ENCODE measurements at regions not wholly inside any gene's neighbourhood (a gene's known extent, or its start where the extent isn't known, plus 50 kb on each side); places are given as distances from the start of the nearest gene placed in this dataset.

DNA sequence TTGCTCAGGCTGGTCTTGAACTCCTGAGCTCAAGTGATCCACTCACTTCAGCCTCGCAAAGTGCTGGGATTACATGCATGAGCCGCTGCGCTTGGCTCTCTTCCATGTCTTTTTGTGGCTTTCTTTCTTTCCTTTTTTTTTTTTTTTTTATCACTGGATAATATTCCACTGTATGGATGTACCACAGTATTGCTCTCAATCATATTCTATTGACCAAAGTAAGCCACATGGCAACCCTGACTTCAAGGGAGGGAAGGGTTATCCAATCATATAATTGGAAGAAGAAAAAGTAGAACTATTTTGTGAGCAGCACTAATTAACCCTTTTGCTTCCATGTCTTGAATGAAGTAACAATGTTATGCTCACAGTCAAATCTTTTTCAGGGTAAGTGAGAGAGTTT is 307.0 kb upstream of the RASGRP1 start:
- Histone ChIP-seq H3K4me3 (ENCODE audit: low read depth, low read length) (no peak overlapping the region), H3K27me3 (ENCODE audit: control insufficient read depth, insufficient read depth, low read length) (no peaks in the 10 kb centered on the region), H3K27ac (ENCODE audit: low read depth, low read length) (no peak overlapping the region), H3K9me3 (ENCODE audit: control insufficient read depth, insufficient read depth, low read length) (no peaks in the 10 kb centered on the region; the same call in 1 of the 2 replicates)
- no peak for DNase-seq (ENCODE audit: low read depth, low spot score)
- TF ChIP-seq, protein P1, sequence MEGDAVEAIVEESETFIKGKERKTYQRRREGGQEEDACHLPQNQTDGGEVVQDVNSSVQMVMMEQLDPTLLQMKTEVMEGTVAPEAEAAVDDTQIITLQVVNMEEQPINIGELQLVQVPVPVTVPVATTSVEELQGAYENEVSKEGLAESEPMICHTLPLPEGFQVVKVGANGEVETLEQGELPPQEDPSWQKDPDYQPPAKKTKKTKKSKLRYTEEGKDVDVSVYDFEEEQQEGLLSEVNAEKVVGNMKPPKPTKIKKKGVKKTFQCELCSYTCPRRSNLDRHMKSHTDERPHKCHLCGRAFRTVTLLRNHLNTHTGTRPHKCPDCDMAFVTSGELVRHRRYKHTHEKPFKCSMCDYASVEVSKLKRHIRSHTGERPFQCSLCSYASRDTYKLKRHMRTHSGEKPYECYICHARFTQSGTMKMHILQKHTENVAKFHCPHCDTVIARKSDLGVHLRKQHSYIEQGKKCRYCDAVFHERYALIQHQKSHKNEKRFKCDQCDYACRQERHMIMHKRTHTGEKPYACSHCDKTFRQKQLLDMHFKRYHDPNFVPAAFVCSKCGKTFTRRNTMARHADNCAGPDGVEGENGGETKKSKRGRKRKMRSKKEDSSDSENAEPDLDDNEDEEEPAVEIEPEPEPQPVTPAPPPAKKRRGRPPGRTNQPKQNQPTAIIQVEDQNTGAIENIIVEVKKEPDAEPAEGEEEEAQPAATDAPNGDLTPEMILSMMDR (IDR thresholded peaks at IDR 0.05; ENCODE audit: low read depth, low read length) = no peak
- ChIA-PET CTCF (interaction anchor here (1.8 kb wide), 1 partner anchor 8 kb away, joined by 5 read pairs; no protein-coding TSS in a partner anchor), POLR2A (no interaction called here)

DNA sequence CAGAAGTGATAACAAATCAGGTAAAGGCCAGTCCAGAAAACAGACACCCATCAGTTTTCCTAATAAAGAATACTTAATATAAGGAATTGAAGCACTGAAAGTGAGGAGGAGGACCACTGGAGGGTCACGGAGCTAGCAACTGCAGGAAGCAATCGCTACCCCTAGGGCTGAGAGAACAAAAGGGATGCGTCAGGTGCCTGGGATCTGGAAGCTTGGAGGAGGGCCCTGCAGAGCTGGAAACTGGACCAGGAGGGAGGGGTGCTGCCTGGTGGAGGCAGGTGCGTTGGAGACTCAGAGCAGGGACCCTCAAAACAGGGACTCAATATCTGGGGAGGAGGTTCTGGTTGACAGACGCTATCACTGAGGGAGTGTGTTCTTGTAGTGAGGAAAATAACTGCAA is 308.1 kb upstream of the RASGRP1 start:
- Histone ChIP-seq H3K27me3 (ENCODE audit: control insufficient read depth, insufficient read depth, low read length) (no peaks in the 10 kb centered on the region), H3K4me3 (ENCODE audit: low read depth, low read length) (no peak overlapping the region), H3K9me3 (ENCODE audit: control insufficient read depth, insufficient read depth, low read length) (no peaks in the 10 kb centered on the region; the same call in 1 of the 2 replicates), H3K27ac (ENCODE audit: low read depth, low read length) (no peak overlapping the region)
- POLR2A ChIA-PET = no interaction called here
- CTCF ChIA-PET = interaction anchor here (1.3 to 1.8 kb wide), 2 partner anchors 9 to 104 kb away, joined by 3 to 5 read pairs; no protein-coding TSS in a partner anchor
- DNase-seq (ENCODE audit: low read depth, low spot score) = no peak
- TF ChIP-seq, protein P1 (IDR thresholded peaks at IDR 0.05; ENCODE audit: low read depth, low read length) = no peak

DNA sequence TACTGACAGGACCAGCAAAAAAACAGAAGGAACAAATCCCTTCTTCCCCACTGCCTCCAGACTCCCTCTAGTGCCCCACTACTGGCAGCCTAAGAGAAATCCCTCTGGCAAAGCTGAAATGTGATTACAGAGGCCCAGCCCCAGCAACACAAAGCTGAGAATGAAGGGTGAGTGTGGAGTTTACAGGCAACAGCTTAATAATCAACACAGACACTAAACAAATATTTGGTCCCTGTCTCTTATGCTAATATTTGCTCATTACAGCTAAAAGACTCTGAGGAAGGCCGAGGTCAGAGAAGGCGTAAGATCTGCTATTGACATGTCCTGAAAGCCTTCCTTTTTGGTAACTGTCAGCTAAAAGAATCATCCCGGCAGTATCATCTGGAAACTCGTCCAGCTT is 308.5 kb upstream of the RASGRP1 start:
- no peak for DNase-seq (ENCODE audit: low read depth, low spot score)
- Histone ChIP-seq H3K4me3 (ENCODE audit: low read depth, low read length) (no peak overlapping the region), H3K27ac (ENCODE audit: low read depth, low read length) (no peak overlapping the region), H3K27me3 (ENCODE audit: control insufficient read depth, insufficient read depth, low read length) (no peaks in the 10 kb centered on the region), H3K9me3 (ENCODE audit: control insufficient read depth, insufficient read depth, low read length) (no peaks in the 10 kb centered on the region; the same call in 1 of the 2 replicates)
- ChIA-PET POLR2A (no interaction called here), CTCF (interaction anchor here (1.3 to 1.8 kb wide), 2 partner anchors 10 to 104 kb away, joined by 3 to 5 read pairs; no protein-coding TSS in a partner anchor)
- TF ChIP-seq, protein P1 (IDR thresholded peaks at IDR 0.05; ENCODE audit: low read depth, low read length) = no peak

DNA sequence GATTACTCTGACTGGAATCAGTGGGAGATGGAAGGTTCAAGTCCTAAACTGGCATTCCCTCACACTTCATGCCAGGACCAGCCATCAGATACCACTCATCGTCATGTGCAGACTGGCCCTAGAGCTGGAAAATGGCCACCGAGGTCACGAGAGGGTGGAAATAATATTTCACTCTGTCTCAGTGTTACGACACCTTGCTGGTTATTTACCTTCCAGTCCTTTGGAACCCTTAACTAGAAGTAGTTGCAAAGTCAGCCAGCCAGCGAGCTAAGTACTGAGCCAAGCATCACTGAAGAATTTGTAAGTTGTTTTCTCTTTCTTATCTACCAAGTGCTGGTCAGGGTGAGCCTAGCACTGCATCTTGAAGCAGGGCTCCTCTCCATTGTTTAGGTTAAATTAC is 309.9 kb upstream of the RASGRP1 start:
- no peaks in the 10 kb centered on the region for H3K27me3 ChIP-seq (ENCODE audit: control insufficient read depth, insufficient read depth, low read length)
- H3K9me3 ChIP-seq (ENCODE audit: control insufficient read depth, insufficient read depth, low read length) = no peaks in the 10 kb centered on the region; the same call in 1 of the 2 replicates
- DNase-seq (ENCODE audit: low read depth, low spot score) = no peak
- no peak overlapping the region for H3K27ac ChIP-seq (ENCODE audit: low read depth, low read length)
- TF ChIP-seq, protein P1 (IDR thresholded peaks at IDR 0.05; ENCODE audit: low read depth, low read length) = no peak
- POLR2A ChIA-PET = no interaction called here
- no peak overlapping the region for H3K4me3 ChIP-seq (ENCODE audit: low read depth, low read length)
- CTCF ChIA-PET = no interaction called here

DNA sequence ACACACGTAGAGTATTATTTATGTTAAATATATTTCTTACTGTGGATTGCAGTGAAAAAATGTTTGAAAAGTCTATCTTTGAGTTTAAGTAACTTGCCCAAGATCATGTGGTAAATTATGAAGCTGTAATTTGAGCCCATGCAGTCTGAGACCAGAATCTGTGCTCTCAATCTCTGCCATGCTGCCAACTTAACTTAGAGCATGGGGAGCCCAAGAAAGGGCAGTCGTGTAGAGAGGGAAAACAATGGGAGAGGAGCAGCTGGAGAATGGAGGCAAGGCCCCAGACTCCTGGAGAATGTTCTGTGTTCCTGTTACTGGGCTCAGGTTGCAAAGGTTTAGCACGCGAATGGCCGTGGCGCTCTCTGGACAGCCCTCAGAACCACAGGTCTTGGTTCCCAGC is 311.6 kb upstream of the RASGRP1 start:
- Histone ChIP-seq H3K27me3 (ENCODE audit: control insufficient read depth, insufficient read depth, low read length) (no peaks in the 10 kb centered on the region), H3K9me3 (ENCODE audit: control insufficient read depth, insufficient read depth, low read length) (no peaks in the 10 kb centered on the region), H3K4me3 (ENCODE audit: low read depth, low read length) (no peak overlapping the region), H3K27ac (ENCODE audit: low read depth, low read length) (no peak overlapping the region)
- ChIA-PET CTCF (interaction anchor here (0.7 to 1.9 kb wide), 3 partner anchors 8 to 14 kb away, joined by 3 to 4 read pairs (median 3); no protein-coding TSS in a partner anchor), POLR2A (no interaction called here)
- TF ChIP-seq, protein P1 (IDR thresholded peaks at IDR 0.05; ENCODE audit: low read depth, low read length) = no peak
- no peak for DNase-seq (ENCODE audit: low read depth, low spot score)
